ENCODE measurements at regions not wholly inside any gene's neighbourhood (a gene's known extent, or its start where the extent isn't known, plus 50 kb on each side); places are given as distances from the start of the nearest gene placed in this dataset.
A peak's percentile ranks its signal among the peaks of the same experiment; 100 is the strongest.
"Not testable (repeated sequence)": the region's sequence is repeated elsewhere in the genome, so short reads cannot be mapped to it uniquely, and the experiment has no call there.

DNA sequence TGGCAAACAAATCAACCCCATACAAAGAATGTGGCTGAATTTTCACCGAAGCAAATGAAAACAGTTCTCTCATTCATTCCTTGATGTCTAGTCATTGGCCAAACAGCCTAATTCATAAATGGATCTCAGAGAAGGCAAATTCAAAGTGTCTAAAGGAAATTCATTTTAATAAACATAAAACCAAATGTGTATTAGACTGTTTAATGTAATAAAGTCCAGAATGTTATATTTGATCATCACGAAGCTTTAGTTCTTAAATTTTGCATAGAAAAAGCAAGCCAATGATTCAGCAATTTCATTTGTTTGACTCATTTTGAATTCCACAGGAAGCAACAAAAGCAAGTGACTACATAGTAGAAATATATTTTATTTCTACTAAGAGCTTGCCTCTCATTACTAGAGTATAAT, 379.2 kb upstream of the ADAMTS5 start:
- H3K36me3 ChIP-seq (ENCODE audit: control insufficient read depth in 4 of 4, insufficient read depth in 4 of 4, low read length in 4 of 4): no peaks in the 10 kb centered on the region
- DNase-seq (no peak), ATAC-seq (ENCODE audit: insufficient read depth, low FRiP score) (no peak)
- no peak overlapping the region for H3K4me3 ChIP-seq
- TF ChIP-seq, protein P1, sequence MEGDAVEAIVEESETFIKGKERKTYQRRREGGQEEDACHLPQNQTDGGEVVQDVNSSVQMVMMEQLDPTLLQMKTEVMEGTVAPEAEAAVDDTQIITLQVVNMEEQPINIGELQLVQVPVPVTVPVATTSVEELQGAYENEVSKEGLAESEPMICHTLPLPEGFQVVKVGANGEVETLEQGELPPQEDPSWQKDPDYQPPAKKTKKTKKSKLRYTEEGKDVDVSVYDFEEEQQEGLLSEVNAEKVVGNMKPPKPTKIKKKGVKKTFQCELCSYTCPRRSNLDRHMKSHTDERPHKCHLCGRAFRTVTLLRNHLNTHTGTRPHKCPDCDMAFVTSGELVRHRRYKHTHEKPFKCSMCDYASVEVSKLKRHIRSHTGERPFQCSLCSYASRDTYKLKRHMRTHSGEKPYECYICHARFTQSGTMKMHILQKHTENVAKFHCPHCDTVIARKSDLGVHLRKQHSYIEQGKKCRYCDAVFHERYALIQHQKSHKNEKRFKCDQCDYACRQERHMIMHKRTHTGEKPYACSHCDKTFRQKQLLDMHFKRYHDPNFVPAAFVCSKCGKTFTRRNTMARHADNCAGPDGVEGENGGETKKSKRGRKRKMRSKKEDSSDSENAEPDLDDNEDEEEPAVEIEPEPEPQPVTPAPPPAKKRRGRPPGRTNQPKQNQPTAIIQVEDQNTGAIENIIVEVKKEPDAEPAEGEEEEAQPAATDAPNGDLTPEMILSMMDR (IDR thresholded peaks at IDR 0.05; ENCODE audit: control extremely low read depth, extremely low read depth): no peak
- no peak overlapping the region for H3K27ac ChIP-seq (ENCODE audit: low read depth in 1 of 2, low read length in 1 of 2)
- no peaks in the 10 kb centered on the region for H3K9me3 ChIP-seq (ENCODE audit: control insufficient read depth in 4 of 4, insufficient read depth in 3 of 4, low read length in 3 of 4)
- H3K27me3 ChIP-seq (ENCODE audit: control insufficient read depth in 3 of 3, insufficient read depth in 3 of 3, low read length in 2 of 3): no peaks in the 10 kb centered on the region
- no peak overlapping the region for H3K9ac ChIP-seq (ENCODE audit: insufficient read depth in 1 of 2, low read length in 2 of 2)
- WGBS, 2 donors: 89 to 91% methylated on average over 2 of the region's 2 CpGs
- H3K4me1 ChIP-seq (ENCODE audit: control insufficient read depth in 5 of 5, insufficient read depth in 5 of 5, low read length in 5 of 5): no peaks in the 10 kb centered on the region

DNA sequence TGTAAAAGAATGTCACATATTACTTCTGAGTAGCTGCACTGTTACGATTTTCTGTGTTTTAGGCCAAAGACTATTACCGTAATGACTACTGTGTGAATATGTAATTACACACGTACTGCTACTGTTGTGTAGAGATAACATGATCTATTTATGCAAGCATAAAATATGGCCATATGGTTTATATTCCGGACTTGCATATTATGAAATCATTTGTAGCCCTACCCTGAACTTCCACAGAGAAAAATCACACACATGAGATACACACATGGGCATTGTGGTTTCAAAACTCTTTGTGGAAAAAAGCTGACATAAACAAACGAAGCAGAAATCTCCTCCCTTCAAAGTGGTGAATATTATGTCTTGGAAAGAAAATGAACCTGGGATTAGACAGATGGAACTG, 373.0 kb upstream of the ADAMTS5 start:
- no peaks in the 10 kb centered on the region for H3K36me3 ChIP-seq (ENCODE audit: control insufficient read depth in 4 of 4, insufficient read depth in 4 of 4, low read length in 4 of 4)
- no peaks in the 10 kb centered on the region for H3K27me3 ChIP-seq (ENCODE audit: control insufficient read depth in 3 of 3, insufficient read depth in 3 of 3, low read length in 2 of 3)
- H3K4me3 ChIP-seq: no peak overlapping the region
- no peaks in the 10 kb centered on the region for H3K9me3 ChIP-seq (ENCODE audit: control insufficient read depth in 4 of 4, insufficient read depth in 3 of 4, low read length in 3 of 4)
- H3K27ac ChIP-seq (ENCODE audit: low read depth in 1 of 2, low read length in 1 of 2): no peak overlapping the region
- WGBS, 2 donors: 68 to 69% methylated on average over 5 of the region's 5 CpGs
- peaks cover 0 to 15% (median 0%) of the 10 kb centered on the region in 5 donors for H3K4me1 ChIP-seq (ENCODE audit: control insufficient read depth in 5 of 5, insufficient read depth in 5 of 5, low read length in 5 of 5)
- TF ChIP-seq, protein P1 (IDR thresholded peaks at IDR 0.05; ENCODE audit: control extremely low read depth, extremely low read depth): no peak
- DNase-seq (peak in 2 of 3 donors; percentile 24 to 60), ATAC-seq (ENCODE audit: insufficient read depth, low FRiP score) (no peak)
- H3K9ac ChIP-seq (ENCODE audit: insufficient read depth in 1 of 2, low read length in 2 of 2): no peak overlapping the region

DNA sequence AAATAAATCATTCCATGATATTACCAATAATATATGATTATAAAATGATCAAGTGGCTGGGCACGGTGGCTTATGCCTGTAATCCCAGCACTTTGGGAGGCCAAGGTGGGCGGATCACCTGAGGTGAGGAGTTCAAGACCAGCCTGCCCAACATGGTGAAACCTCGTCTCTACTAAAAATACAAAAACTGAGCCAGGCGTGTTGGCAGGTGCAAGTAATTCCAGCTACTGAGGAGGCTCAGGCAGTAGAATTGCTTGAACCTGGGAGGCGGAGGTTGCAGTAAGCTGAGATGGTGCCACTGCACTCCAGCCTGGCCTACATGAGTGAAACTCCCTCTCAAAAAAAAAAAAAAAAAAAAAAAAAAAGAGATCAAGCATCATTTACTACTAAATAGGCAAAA, 371.1 kb upstream of the ADAMTS5 start:
- DNase-seq; ATAC-seq (ENCODE audit: insufficient read depth, low FRiP score); H3K27ac ChIP-seq (ENCODE audit: low read depth in 1 of 2, low read length in 1 of 2); H3K27me3 ChIP-seq (ENCODE audit: control insufficient read depth in 3 of 3, insufficient read depth in 3 of 3, low read length in 2 of 3); H3K36me3 ChIP-seq (ENCODE audit: control insufficient read depth in 4 of 4, insufficient read depth in 4 of 4, low read length in 4 of 4); H3K9me3 ChIP-seq (ENCODE audit: control insufficient read depth in 4 of 4, insufficient read depth in 3 of 4, low read length in 3 of 4); H3K4me3 ChIP-seq; H3K9ac ChIP-seq (ENCODE audit: insufficient read depth in 1 of 2, low read length in 2 of 2): not testable (repeated sequence)
- WGBS, 2 donors: 88 to 90% methylated on average over 5 of the region's 5 CpGs
- peaks cover 0 to 15% (median 0%) of the 10 kb centered on the region in 5 donors for H3K4me1 ChIP-seq (ENCODE audit: control insufficient read depth in 5 of 5, insufficient read depth in 5 of 5, low read length in 5 of 5)

DNA sequence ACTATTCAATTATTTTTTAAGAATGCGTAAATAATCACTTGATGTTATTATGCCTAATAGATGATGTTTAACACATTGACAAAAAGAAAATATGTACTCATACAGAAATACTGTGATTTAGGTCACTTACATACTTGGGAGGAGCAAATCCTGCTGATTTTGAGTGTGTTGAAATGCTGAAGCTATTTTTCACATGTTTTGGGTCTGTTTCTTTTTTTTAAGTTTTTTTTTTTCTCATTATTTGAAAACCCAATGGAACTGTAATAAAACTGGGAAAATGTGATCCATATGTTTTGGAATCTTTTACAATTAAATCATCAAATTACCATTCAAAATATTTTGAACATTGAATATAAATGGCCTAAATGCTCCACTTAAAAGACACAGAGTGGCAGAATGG, 366.2 kb upstream of the ADAMTS5 start:
- no peak for DNase-seq
- TF ChIP-seq, protein P1 (IDR thresholded peaks at IDR 0.05; ENCODE audit: control extremely low read depth, extremely low read depth): no peak
- WGBS, 2 donors: 96% methylated on average over 1 of the region's 1 CpG

More for the DNA sequence above, 366.2 kb upstream of the ADAMTS5 start:
- H3K36me3 ChIP-seq (ENCODE audit: control insufficient read depth in 4 of 4, insufficient read depth in 4 of 4, low read length in 4 of 4): no peaks in the 10 kb centered on the region
- no peak overlapping the region for H3K27ac ChIP-seq (ENCODE audit: low read depth in 1 of 2, low read length in 1 of 2)
- no peaks in the 10 kb centered on the region for H3K27me3 ChIP-seq (ENCODE audit: control insufficient read depth in 3 of 3, insufficient read depth in 3 of 3, low read length in 2 of 3)
- H3K4me1 ChIP-seq (ENCODE audit: control insufficient read depth in 5 of 5, insufficient read depth in 5 of 5, low read length in 5 of 5): peaks cover 0 to 10% (median 0%) of the 10 kb centered on the region in 5 donors
- ATAC-seq (ENCODE audit: insufficient read depth, low FRiP score): no peak
- H3K9ac ChIP-seq (ENCODE audit: insufficient read depth in 1 of 2, low read length in 2 of 2): no peak overlapping the region
- no peaks in the 10 kb centered on the region for H3K9me3 ChIP-seq (ENCODE audit: control insufficient read depth in 4 of 4, insufficient read depth in 3 of 4, low read length in 3 of 4)
- H3K4me3 ChIP-seq: no peak overlapping the region

Data from lung (tissue), 11 donors.